Middle frontal gyrus (tissue), 1 donor: ENCODE measurements at regions not wholly inside any gene's neighbourhood (a gene's known extent, or its start where the extent isn't known, plus 50 kb on each side); places are given as distances from the start of the nearest gene placed in this dataset.

Experiments
- DNase-seq: peaks from one replicate; pipeline ENCODE4 v3.0.0-alpha.2; 2015; ENCODE audit warnings: low spot score; ENCODE audit errors: extremely low spot score

GRCh38 chr6:82629921-82630320 lies 266.3 kb downstream of the TPBG start:
- no peak for DNase-seq

GRCh38 chr6:82641677-82642076 lies 278.1 kb downstream of the TPBG start:
- DNase-seq = no peak

- DNase-seq = no peak
These were observed 282.1 kb downstream of the TPBG start for GRCh38 chr6:82645536-82646230.

- DNase-seq = no peak
These were observed 282.6 kb downstream of the TPBG start for GRCh38 chr6:82646231-82646615.

GRCh38 chr6:82651845-82652335 lies 288.3 kb downstream of the TPBG start:
- DNase-seq = no peak

GRCh38 chr6:82679232-82679631 lies 315.6 kb downstream of the TPBG start:
- no peak for DNase-seq

- DNase-seq = no peak
These were observed 316.6 kb downstream of the TPBG start for GRCh38 chr6:82680192-82680591.

GRCh38 chr6:82681119-82681714 lies 317.6 kb downstream of the TPBG start:
- DNase-seq = no peak

GRCh38 chr6:82686719-82687118 lies 323.1 kb downstream of the TPBG start:
- no peak for DNase-seq

- no peak for DNase-seq
These were observed 324.2 kb downstream of the TPBG start for GRCh38 chr6:82687855-82688254.

GRCh38 chr6:82690283-82690682 lies 326.7 kb downstream of the TPBG start:
- no peak for DNase-seq

- no peak for DNase-seq
These were observed 328.4 kb downstream of the TPBG start for GRCh38 chr6:82691997-82692396.

GRCh38 chr6:82693094-82693493 lies 329.5 kb downstream of the TPBG start:
- DNase-seq = no peak

GRCh38 chr6:82701341-82701740 lies 337.7 kb downstream of the TPBG start:
- DNase-seq = no peak

- DNase-seq = no peak
These were observed 339.0 kb downstream of the TPBG start for GRCh38 chr6:82702574-82702973.

- no peak for DNase-seq
These were observed 339.6 kb downstream of the TPBG start for GRCh38 chr6:82703230-82703629.

GRCh38 chr6:82704045-82704444 lies 340.4 kb downstream of the TPBG start:
- no peak for DNase-seq

- DNase-seq = no peak
These were observed 342.0 kb downstream of the TPBG start for GRCh38 chr6:82705579-82705978.

GRCh38 chr6:82711105-82711827 lies 347.6 kb downstream of the TPBG start:
- DNase-seq = no peak

GRCh38 chr6:82711971-82712370 lies 348.4 kb downstream of the TPBG start:
- no peak for DNase-seq

GRCh38 chr6:82712389-82712788 lies 348.8 kb downstream of the TPBG start:
- DNase-seq = no peak

GRCh38 chr6:82712826-82713225 lies 349.2 kb downstream of the TPBG start:
- DNase-seq = no peak
